ENCODE measurements at regions not wholly inside any gene's neighbourhood (a gene's known extent, or its start where the extent isn't known, plus 50 kb on each side); places are given as distances from the start of the nearest gene placed in this dataset.

DNA sequence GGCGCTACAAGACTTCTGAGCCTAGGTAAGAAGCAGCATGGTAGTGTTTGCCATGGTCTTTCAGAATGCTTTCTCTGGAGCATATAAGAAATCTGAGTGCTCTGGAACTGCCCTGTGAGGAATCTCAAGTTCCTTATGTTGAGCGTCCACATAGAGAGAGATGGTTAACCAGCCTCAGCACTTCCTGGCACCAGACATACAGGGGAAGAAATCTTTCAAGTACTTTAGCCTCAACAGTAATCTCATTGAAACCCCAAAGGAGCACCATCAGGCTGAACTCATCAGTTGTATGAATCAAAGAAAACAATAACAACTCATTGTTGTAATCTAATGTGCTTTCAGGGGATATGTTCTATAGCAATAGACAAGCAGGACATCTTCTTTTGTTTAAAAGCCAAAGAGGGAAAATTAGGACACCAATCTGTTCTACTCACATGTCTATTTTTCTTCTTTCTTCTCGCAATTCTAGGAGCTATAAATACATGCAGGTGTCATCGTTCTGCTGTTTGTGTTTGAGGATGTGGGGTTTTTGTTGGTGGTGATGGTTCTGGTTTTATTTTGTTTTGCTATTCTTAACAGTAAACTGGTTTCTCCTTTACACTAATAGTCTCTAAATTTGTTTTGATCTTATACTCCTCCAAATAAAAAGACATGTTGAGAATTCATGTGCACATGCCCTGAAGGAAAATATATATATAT, 1145.0 kb upstream of the LRRN3 start:
- DNase-seq (ENCODE audit: low spot score), result no peak

DNA sequence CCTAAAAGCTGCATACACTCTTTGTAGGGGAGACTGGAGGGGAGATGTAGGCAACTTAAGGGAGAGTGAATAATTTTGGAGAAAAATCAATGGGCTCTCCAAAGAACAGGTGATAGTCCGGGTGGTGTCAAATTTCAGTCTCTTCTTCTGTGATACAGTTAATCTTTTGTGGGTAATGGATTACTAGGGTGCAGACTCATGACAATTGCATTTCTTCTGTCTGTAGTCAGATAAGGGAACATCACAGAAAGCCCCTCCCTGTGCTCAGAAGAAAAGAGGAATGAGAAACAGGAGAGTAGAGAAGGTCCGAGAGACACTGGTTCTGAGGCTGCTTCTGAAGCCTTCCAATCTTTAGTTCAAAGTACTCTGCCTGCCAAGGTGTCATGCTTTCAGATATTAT, 1140.7 kb upstream of the LRRN3 start:
- no peak for DNase-seq (ENCODE audit: low spot score)

DNA sequence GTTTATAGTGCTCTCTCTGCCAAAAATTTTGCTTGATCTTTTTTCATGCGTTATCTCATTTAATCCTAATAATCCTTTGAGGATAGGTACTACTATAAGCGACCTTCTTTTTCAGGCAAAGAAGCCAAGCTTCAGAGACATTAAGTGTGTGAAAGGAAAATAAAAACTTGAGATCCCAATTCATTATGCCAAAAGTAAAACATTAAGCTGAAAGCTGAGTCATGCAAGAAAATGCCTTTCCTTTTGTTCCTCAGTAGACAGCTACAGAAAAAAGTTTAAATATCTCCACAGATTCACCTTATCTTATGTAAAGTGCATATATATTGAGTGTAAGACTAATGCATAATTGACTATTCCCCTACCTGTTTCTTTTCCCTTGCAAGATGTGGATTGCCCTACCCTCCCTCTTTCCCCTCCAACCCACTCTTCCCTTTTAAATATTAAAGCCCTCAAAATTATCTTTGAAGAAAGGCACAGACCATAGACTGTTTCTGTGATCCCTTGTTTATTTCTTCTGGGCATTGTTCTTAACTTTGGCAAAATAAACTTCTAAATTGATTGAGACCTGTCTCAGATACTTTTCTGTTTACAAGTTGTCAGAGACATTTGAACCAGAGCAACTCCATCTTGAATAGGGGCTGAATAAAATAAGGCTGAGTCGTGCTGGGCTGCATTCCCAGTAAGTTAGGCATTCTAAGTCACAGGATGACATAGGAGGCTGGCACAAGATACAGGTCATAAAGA, 1139.9 kb upstream of the LRRN3 start:
- no peak for DNase-seq (ENCODE audit: low spot score)

DNA sequence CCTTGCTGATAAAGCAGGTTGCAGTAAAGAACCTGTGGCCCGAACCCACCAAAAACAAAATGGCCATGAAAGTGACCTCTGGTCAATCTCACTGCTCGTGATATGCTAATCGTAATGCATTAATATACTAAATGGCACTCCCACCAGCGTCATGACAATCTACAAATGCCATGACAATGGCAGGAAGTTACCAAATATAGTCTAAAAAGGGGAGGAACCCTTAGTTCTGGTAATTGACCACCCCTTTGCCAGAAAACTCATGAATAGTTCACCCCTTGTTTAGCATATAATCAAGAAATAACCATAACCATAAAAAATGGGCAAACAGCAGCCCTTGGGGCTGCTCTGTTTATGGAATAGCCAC, 1139.4 kb upstream of the LRRN3 start:
- DNase-seq (ENCODE audit: low spot score), result no peak

DNA sequence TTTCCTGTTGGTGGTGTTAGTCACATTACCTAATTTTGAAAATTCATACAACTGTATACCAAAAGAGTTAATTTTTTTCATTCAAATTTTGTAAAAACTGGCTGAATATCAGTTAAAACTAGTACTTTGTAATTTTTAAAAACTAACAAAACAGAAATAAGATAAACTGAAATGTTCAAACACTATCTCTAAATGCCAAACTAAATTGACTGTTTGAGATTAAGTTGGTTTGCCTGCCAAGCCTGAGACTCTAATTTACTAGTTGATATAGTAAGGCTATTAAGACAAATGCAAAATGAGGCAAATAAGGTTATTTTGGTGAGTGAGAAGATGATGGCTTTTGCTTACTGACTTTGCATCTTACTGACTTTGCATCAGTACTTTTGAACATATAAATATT, 1134.9 kb upstream of the LRRN3 start:
- no peak for DNase-seq (ENCODE audit: low spot score)

DNA sequence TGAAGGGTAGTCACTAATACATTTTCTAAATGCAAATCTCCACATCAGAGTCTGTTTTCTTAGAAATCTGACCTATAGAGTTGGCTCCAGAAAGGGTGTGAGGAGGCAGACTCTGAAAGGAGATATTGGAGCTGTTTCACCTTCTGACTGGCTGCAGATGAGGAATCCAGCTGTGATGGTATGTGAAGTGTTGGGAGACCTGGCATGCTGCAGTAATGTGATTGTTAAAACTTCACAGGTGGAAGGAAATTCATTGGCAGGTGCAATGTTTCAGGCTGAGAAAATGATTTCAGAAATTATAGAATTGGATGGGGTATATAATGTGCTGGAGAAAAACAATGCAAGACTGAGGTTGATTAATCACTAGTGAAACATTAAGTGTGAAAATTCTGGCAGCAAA, 1134.0 kb upstream of the LRRN3 start:
- DNase-seq (ENCODE audit: low spot score), result no peak

DNA sequence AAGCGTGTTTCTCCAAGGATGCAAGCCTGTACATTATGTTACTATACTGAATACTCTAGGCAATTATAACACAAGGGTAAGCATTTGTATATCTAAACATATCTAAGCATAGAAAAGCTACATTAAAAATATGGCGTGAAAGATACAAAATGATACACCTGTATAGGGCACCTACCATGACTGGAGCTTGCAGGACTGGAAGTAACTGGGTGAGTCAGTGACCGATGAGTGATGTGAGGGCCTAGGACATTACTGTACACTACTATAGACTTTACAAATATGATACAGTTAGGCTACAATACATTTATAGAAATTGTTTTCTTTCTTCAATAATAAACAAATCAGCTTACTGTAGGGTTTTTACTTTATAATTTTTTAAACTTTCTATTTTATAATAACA, 1127.2 kb upstream of the LRRN3 start:
- no peak for DNase-seq (ENCODE audit: low spot score)

GRCh38 chr7:109964780-109965179, 1126.1 kb upstream of the LRRN3 start:
- no peak for DNase-seq (ENCODE audit: low spot score)

DNA sequence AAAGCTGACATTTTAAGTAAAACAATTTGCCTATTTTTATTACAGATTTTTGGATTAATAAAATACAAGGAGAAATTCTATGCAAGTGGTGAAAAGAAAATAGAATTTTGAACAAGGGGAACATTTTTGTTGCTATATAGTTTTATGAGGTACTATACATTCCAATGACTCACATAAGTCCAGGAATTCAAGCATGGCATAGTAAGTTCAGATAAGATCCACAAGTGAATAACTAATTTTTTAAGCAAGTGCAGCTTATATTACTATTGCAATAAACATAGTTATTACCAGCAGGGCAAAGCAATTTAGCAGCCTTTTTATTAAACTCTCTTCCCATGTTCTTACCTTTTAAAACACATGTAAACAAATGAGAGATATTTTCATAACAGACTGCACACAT, 1123.5 kb upstream of the LRRN3 start:
- no peak for DNase-seq (ENCODE audit: low spot score)

- DNase-seq (ENCODE audit: low spot score), result no peak
These were observed 1107.3 kb upstream of the LRRN3 start for GRCh38 chr7:109983618-109984017.

GRCh38 chr7:109984729-109985128, 1106.2 kb upstream of the LRRN3 start:
- DNase-seq (ENCODE audit: low spot score), result no peak

GRCh38 chr7:109986701-109987100, 1104.2 kb upstream of the LRRN3 start:
- no peak for DNase-seq (ENCODE audit: low spot score)

DNA sequence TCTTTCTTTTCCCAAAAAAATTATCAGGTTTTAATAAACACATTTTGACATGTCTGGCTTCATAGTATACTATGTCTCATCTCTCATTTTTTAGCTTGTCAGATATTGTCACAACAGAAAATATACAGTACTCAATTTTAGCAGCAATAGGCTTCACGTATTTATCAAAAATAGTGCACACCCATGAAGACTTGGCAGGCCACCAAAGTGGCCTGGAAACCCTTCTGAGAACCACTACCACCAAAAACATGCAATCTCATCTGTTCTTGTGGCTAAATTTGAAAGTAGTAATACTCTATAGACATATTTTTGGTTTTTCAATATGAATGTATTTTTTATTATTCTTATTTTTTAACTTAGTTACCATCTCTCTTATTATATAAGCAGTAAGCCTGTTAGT, 1094.5 kb upstream of the LRRN3 start:
- DNase-seq (ENCODE audit: low spot score), result no peak

- DNase-seq (ENCODE audit: low spot score), result no peak
These were observed 1094.0 kb upstream of the LRRN3 start for GRCh38 chr7:109996927-109997326.

DNA sequence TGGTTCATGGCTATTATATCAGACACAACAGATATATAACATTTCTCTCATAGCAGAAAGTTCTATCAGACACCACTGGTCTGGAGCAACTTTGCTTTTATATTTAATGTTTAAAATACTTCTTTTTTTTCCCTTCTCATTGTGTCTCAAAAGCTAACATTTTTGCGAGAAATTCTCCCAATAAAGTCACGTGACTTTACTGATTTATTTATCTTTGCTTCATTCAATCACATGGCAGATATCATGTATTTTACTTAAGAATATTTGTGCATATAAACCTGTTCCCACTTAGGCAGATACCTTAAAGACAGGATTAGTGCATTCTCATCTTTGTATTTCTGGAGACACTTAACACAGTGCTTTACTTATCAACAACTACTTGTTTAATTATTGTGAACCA, 1093.1 kb upstream of the LRRN3 start:
- DNase-seq (ENCODE audit: low spot score), result no peak

DNA sequence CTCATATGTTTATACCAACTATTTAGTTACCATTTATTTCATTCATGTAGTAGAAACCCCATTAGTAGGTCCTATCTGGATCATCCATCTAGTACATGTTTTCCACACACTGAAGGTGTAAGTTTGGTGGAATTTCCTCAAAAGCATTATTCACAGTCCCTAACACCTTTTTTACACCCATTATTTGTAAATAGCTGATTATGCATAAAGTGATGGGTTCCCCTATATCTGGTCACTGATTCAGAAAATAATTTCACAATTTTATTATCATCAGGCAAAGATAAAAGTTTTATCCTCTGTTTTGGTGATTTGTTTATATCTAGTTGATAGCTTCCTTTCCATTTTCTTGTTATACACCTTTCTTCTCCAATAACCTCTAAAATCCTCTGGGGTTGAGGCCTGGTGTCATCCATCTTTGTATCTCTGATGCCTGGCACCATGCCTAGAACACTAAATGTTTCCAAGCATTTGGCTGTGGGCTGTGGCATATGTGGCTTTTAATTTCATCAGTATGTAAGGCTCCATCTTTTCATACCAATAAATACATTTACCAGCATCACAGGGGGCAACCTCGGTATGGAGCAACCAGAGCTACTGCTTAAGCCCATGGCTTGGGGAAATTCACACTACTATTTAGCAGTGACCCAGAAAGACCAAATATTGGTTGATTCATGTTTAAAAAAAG, 1089.5 kb upstream of the LRRN3 start:
- no peak for DNase-seq (ENCODE audit: low spot score)

DNA sequence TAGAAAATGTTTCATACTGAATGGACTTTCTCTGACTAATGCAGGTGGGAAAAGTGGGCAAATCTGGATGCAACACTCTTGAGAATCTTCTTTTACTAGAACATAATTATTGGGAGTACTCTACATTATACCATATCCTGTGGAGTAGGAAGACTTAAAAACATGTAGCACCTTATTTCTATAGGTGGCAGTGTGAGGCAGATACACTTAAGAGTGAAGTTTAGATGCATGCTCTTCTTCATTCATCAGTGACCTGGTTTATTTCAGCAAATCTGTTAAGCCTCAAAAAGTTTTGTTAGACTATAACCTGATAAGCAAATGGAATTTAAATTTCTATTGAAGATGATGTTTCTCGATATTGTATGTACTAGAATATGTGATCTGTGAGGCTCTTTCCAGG, 1087.1 kb upstream of the LRRN3 start:
- DNase-seq (ENCODE audit: low spot score), result no peak

GRCh38 chr7:110007320-110008063, 1083.4 kb upstream of the LRRN3 start:
- no peak for DNase-seq (ENCODE audit: low spot score)

DNA sequence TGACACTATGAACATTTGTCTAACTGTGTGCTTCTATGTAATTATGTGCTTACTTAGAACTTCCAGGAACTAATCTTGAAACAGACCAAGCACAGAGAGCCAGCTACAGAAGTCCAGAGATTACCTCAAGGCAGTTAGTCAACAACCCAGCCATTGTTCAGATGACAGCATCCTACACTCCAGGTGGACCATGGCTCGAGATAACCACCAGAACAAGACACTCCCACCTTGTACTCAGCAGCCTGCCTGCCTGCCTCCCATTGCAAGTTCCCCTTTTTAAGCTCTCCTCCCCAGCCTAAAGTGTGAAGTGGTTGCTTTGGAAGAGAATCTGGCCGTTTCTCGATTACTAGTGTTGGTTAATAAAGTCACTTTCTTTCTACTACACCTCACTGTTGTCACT, 1080.6 kb upstream of the LRRN3 start:
- DNase-seq (ENCODE audit: low spot score), result no peak

DNA sequence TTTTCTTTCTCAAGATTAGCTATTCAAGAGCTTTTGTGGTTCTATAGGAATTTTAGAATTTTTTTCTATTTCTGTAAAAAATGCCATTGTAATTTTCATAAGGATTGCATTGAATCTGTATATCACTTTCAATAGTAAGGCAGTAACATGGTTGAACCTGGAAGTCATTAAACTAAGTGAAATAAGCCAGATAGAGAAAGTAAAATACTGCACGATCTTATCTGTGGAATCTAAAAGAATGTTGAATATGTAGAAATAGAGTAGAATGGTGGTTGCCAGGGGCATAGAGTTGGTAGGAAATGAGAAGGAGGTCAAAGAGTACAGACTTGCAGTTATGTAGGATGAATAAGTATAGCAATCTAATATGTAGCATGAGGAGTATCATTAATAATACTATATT, 1073.5 kb upstream of the LRRN3 start:
- DNase-seq (ENCODE audit: low spot score), result no peak

- DNase-seq (ENCODE audit: low spot score), result no peak
These were observed 1063.5 kb upstream of the LRRN3 start for GRCh38 chr7:110027385-110027784.

DNA sequence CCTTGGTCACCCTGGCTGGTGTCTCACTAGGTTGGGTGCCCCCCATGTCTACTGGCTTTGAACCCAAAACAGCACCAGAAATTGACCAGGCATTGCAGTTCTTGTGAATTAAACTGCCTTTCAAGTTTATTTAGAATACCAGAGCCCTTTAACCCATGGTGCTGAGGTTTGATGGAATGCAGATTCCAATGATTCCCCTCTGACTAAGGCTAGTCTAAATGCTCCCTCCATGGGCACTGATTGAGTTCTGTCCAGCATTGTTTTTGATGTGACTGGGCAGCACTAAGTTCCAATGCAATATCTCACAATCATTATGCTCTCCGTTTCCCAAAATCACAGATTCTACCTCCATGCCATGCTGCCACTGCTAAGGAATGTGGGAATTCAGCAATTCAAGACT, 1047.4 kb upstream of the LRRN3 start:
- DNase-seq (ENCODE audit: low spot score), result no peak

GRCh38 chr7:110050785-110051184, 1040.1 kb upstream of the LRRN3 start:
- no peak for DNase-seq (ENCODE audit: low spot score)

Data from HuH-7.5 (cell line).